Dedifferentiated amniotic fluid mesenchymal stem cell (primary cell): ENCODE measurements at regions not wholly inside any gene's neighbourhood (a gene's known extent, or its start where the extent isn't known, plus 50 kb on each side); places are given as distances from the start of the nearest gene placed in this dataset.
"Not testable (repeated sequence)": the region's sequence is repeated elsewhere in the genome, so short reads cannot be mapped to it uniquely, and the experiment has no call there.

Source experiments
- DNase-seq: peaks from one replicate; pipeline ENCODE4 v3.0.0-alpha.2; 2016; ENCODE audit errors: extremely low spot score

GRCh38 chr12:102728506-102729242 lies 188.4 kb downstream of the PAH start:
- no peak for DNase-seq

- no peak for DNase-seq
These were observed 190.4 kb downstream of the PAH start for GRCh38 chr12:102726686-102727085.

GRCh38 chr12:102722147-102722546 lies 194.9 kb downstream of the PAH start:
- DNase-seq: no peak

DNA sequence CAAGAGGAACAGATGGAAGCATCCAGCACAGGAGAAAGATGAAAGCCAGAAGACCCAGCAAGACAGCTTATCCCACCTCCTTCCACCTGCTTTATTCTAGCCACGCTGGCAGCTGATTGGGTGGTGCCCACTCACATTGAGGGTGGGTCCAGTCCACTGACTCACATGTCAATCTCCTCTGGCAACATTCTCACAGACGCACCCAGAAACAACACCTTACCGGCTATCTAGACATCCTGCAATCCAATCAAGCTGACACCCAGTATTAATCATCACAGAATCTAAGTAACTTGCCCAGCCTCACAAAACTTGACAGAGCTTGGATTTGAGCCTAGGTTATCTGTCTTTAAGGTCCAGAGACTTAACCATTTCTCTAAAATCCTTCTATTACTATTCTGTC lies 208.9 kb downstream of the PAH start:
- no peak for DNase-seq

GRCh38 chr12:102702447-102703114 lies 214.5 kb downstream of the PAH start:
- peak; percentile 50 for DNase-seq

DNA sequence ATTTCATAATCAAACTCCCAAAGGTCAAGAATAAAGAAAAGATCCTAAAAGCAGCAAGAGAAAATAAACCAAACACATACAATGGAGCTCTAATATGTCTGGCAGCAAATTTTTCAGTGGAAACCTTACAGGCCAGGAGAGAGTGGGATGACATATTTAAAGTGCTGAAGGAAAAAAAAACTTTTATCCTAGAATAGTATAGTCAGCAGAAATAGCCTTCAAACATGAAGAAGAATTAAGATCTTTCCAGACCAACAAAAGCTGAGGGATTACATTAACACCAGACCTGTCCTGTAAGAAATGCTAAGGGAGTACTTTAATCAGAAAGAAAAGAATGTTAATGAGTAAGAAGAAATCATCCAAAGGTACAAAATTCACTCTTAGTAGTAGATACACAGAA lies 215.7 kb upstream of the IGF1 start:
- no peak for DNase-seq

GRCh38 chr12:102694903-102695302 lies 214.5 kb upstream of the IGF1 start:
- DNase-seq: no peak

GRCh38 chr12:102691773-102692555 lies 211.6 kb upstream of the IGF1 start:
- DNase-seq: no peak

DNA sequence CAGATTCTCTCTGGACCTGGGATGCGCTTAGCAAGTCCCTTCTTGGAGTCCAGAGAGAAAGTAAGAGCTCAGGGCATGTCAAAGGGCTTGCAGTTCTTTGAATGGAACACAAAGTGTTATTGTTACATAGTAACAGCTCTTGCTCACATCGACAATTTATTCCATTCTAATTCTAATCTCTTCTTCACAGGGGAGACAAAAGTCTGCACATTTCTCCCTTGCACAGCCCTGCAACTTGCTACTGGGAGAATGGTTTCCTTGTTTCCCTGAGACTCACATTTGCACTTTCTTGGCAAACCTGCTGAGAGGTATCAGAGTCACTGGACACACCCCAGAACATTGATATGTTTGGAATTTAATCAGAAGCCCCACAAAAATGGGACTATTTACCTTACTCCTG lies 209.9 kb upstream of the IGF1 start:
- DNase-seq: no peak

DNA sequence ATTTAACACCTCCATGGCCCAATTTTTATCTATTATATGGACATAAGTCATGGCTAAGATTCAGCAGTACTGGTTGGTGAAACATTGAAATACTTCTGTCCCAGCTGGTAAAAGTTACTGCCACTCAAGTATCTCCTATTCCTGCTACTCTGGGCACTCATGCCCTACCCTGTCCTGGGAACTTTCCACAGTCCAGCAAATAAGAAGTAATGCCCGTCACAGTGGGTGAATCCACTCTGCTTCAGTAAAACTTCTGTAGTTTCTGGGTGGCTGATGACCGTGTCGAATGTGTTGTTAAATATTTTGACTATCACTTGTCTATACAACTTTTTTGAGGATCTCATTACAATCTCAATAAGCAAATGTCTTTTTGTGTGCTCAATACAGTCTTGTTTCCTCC lies 209.3 kb upstream of the IGF1 start:
- no peak for DNase-seq

DNA sequence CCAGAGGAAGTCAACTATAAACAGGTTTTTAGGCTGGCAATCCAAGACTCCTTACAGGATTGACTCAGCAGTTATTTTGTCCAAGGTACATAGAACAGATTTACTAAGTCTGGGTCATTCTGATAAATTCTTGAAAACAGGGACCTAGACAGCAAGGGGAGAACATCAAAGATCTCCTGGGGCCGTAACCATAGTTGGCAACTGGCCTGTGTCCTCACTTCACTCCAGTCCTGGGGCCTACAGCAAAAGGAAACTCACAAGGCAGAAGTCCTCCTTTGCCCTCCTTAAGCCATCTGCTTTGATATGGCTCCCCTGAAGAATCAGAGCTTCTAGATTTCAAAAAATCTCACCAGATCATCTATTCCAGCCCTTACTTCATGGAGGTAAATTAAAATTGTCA lies 207.2 kb upstream of the IGF1 start:
- no peak for DNase-seq

GRCh38 chr12:102685841-102686240 lies 205.5 kb upstream of the IGF1 start:
- no peak for DNase-seq

- no peak for DNase-seq
These were observed 204.8 kb upstream of the IGF1 start for GRCh38 chr12:102685172-102685571.

- no peak for DNase-seq
These were observed 202.3 kb upstream of the IGF1 start for GRCh38 chr12:102682366-102683289.

GRCh38 chr12:102681747-102682146 lies 201.4 kb upstream of the IGF1 start:
- DNase-seq: no peak

DNA sequence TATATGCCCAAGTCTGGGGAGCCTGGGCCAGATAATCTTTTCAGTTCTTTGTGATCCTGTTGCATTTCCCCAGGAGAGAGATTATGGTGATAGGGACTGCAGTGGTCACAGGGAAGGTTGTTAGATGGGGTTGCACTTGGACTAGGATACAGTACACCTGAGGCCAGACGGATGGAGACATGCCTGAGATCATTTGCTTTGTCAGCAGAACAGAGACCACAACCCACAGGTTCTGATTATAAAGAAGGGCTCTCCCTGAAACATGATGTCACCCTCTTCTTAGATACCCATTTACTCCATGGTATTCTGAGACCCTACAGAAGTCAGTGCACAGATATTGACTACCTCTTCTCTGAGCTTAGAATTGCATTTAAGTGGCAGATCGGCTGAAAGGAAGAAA lies 200.9 kb upstream of the IGF1 start:
- no peak for DNase-seq

DNA sequence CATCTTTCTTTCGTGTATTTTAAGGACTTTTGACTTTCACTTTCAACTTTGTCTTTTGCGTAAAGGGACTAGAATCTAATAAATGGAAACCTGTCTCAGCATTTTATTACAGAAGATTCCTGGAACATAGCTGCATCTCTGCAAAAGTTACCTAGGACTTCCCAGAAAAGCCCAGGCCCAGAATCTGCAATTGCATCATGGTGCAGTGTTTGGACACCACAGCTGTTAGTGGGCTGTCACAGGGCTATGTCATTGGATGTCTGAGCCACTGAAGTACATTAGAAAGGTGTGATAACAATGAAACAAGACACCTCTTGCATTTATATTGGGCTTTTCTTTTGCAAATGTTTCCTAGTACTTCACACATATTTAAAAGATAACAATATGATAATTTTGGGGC lies 199.9 kb upstream of the IGF1 start:
- DNase-seq: no peak

DNA sequence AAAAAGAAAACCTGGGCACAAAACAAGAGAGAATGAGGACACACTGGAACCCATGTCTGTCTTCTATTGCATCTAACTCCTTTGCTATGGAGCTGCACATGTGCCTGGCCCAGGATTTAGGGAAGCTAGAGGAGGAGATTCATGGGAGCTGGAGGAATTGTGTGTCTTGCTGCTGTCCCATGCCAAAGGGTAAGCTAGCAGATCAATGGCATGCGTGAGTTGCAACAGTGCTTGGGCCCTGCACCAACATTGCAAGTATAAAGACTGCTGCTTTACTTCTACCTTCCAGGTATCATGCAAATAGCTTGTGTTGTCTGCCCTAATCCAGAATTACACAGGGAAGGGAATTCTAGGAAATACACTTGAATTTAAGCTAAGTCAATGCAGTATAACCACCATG lies 196.4 kb upstream of the IGF1 start:
- no peak for DNase-seq

- no peak for DNase-seq
These were observed 195.3 kb upstream of the IGF1 start for GRCh38 chr12:102675672-102676071.

DNA sequence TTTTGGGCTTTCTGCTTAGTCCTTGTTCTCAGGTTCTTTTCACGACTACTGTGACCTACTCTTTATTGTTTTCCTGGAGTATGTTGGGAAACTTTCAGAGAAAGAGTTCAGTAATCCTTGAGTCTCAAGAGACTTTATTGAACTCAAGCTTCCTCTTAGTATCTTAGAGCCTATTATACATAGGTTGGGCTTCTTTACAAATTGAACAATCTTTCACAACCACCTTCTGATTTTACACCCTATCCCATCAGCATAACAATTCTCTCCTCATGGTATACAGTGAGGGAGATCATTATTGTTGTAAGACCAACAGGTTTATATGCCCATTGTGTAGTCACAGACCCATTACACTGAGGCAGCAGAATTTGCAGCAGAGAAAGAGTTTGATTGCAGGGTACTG lies 193.2 kb upstream of the IGF1 start:
- no peak for DNase-seq

GRCh38 chr12:102672212-102672611 lies 191.8 kb upstream of the IGF1 start:
- DNase-seq: not testable (repeated sequence)

DNA sequence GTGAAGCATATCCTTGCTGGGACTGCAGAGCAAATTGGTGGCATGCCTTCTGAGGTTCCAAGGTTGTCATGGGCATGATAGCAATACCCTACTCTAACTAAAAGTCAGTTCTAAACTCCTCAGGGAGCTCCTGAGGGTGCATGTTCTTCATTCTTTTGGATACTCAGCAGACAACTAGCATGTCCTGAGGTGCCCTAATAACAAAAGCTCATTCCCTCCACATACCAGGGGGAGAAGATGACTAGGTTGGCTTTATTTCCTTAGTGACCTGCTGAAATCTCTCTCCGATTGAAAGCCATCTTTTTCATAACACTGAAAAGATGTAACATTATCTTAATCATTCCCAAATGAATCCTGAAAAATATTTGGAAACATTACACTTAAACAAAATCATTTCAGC lies 188.7 kb upstream of the IGF1 start:
- DNase-seq: peak; percentile 66
